Esophagus muscularis mucosa (tissue), 4 donors: ENCODE measurements at regions not wholly inside any gene's neighbourhood (a gene's known extent, or its start where the extent isn't known, plus 50 kb on each side); places are given as distances from the start of the nearest gene placed in this dataset.

Experiments used
- DNase-seq: peaks from one replicate; pipeline ENCODE4 v3.0.0-alpha.2; 2017; ENCODE audit errors: extremely low spot score
- H3K27ac ChIP-seq, 4 donors: fragments of 200-600 bp; sonication (generic); replicated peaks in 1 of 4; 1 replicate in 3 of 4; 2 replicates in 1 of 4; pipeline ENCODE4 v1.5.1; 2016 to 2019; ENCODE audit warnings: mild to moderate bottlenecking in 1 of 4
- H3K27me3 ChIP-seq, 4 donors: fragments of 200-600 bp; sonication (generic); one replicate each; pipeline versions ENCODE4 v1.5.1 to v1.6.0; 2016 to 2019
- H3K36me3 ChIP-seq, 4 donors: fragments of 200-600 bp; sonication (generic); one replicate each; pipeline ENCODE4 v1.5.1; 2016 to 2019
- H3K4me1 ChIP-seq, 4 donors: fragments of 200-600 bp; sonication (generic); one replicate each; pipeline ENCODE4 v1.5.1; 2016 to 2019
- H3K4me3 ChIP-seq, 4 donors: fragments of 200-600 bp; sonication (generic); 1 replicate in 2 of 4; 2 replicates in 2 of 4; pipeline ENCODE4 v1.5.1; 2016 to 2019; ENCODE audit warnings: mild to moderate bottlenecking in 4 of 4, moderate library complexity in 1 of 4
- H3K9me3 ChIP-seq, 4 donors: fragments of 200-600 bp; sonication (generic); 1 replicate in 3 of 4; 2 replicates in 1 of 4; pipeline ENCODE4 v1.5.1; 2016 to 2019
- EP300 ChIP-seq: sonication (generic); formaldehyde crosslinking; IDR thresholded peaks from one replicate; pipeline ENCODE4 v1.6.1; 2017; ENCODE audit warnings: antibody characterized with exemption
- POLR2A ChIP-seq: fragments of 450-650 bp; IDR thresholded peaks from one replicate; pipeline ENCODE4 v1.6.1; 2017; ENCODE audit warnings: antibody characterized with exemption, moderate library complexity, mild to moderate bottlenecking, low read depth
- POLR2AphosphoS5 ChIP-seq, 2 donors: sonication (generic); formaldehyde crosslinking; IDR thresholded peaks; one replicate each; pipeline ENCODE4 v1.6.1; 2017; ENCODE audit warnings: antibody characterized with exemption in 2 of 2
- WGBS: methylation state at CpG from one replicate; pipeline ENCODE4 v1.1.5; 2018; 5-methylcytosine and 5-hydroxymethylcytosine counted together
- intact Hi-C: fragments of 100-400 bp; cut with DNase I; formaldehyde crosslinking; loops from one replicate; pipeline ENCODE4 v1.15.1; 2023
- TF ChIP-seq, protein P1 (sequence below), 3 experiments: fragments of 200-600 bp in 2 of 3; fragments of 450-650 bp in 1 of 3; sonication (generic) in 2 of 3; IDR thresholded peaks; one replicate each; pipeline ENCODE4 v1.5.1; 2017 to 2019; ENCODE audit warnings: antibody characterized with exemption in 3 of 3, mild to moderate bottlenecking in 2 of 3, moderate library complexity in 1 of 3

DNA sequence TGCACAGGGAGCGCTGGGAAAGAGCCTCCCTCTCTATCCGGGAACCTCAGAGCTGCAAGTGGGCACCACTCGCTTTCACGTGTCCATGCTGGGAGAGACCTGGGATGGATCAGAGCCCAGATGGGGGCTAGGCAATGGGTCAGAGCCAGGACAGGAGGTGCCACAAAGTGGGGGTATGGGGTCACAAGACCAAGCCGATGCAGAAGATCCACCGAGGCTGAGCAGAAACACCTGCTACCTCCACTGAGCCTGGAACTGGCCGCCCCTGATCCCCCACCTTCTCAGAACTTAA is 180.9 kb upstream of the SFSWAP start:
- H3K27ac ChIP-seq = no peak overlapping the region
- TF ChIP-seq POLR2A = no peak
- TF ChIP-seq POLR2AphosphoS5 (IDR thresholded peaks at IDR 0.05) = no peak
- TF ChIP-seq, protein P1, sequence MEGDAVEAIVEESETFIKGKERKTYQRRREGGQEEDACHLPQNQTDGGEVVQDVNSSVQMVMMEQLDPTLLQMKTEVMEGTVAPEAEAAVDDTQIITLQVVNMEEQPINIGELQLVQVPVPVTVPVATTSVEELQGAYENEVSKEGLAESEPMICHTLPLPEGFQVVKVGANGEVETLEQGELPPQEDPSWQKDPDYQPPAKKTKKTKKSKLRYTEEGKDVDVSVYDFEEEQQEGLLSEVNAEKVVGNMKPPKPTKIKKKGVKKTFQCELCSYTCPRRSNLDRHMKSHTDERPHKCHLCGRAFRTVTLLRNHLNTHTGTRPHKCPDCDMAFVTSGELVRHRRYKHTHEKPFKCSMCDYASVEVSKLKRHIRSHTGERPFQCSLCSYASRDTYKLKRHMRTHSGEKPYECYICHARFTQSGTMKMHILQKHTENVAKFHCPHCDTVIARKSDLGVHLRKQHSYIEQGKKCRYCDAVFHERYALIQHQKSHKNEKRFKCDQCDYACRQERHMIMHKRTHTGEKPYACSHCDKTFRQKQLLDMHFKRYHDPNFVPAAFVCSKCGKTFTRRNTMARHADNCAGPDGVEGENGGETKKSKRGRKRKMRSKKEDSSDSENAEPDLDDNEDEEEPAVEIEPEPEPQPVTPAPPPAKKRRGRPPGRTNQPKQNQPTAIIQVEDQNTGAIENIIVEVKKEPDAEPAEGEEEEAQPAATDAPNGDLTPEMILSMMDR (IDR thresholded peaks at IDR 0.05) = no peak
- no peak for TF ChIP-seq EP300
- 82% methylated on average over 7 of the region's 7 CpGs for WGBS
- H3K36me3 ChIP-seq = no peaks in the 10 kb centered on the region
- no peak for DNase-seq
- peaks cover 0 to 60% (median 0%) of the 10 kb centered on the region in 4 donors for H3K27me3 ChIP-seq
- intact Hi-C loops = no loop called here
- no peaks in the 10 kb centered on the region for H3K9me3 ChIP-seq
- no peaks in the 10 kb centered on the region for H3K4me1 ChIP-seq
- no peak overlapping the region for H3K4me3 ChIP-seq

DNA sequence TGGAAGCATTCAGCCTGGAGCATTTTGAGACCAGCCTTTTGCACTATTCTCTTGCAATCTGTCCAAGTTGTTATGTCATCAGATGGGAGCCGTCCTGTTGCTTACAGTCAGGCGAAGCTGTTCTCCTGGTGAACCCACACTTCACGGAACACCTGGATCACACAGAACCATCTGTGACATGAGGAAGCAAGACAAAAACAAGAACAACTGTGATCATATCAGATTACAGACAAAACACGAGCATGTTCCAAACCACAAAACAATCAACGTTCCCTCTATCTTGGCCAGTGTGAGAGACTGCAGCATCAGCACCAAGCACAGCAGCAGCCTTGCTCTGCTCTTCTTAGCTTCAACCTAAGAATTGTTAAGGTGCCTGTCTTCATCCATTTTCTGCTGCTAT is 180.5 kb upstream of the SFSWAP start:
- Histone ChIP-seq H3K27ac (no peak overlapping the region), H3K4me1 (no peaks in the 10 kb centered on the region), H3K36me3 (no peaks in the 10 kb centered on the region), H3K9me3 (no peaks in the 10 kb centered on the region), H3K4me3 (no peak overlapping the region), H3K27me3 (peaks cover 0 to 60% (median 0%) of the 10 kb centered on the region in 4 donors)
- TF ChIP-seq, protein P1 (IDR thresholded peaks at IDR 0.05) = no peak
- no peak for TF ChIP-seq POLR2AphosphoS5 (IDR thresholded peaks at IDR 0.05)
- no peak for TF ChIP-seq EP300
- TF ChIP-seq POLR2A = no peak
- intact Hi-C loops = no loop called here
- DNase-seq = no peak
- WGBS = 26% methylated on average over 5 of the region's 5 CpGs

DNA sequence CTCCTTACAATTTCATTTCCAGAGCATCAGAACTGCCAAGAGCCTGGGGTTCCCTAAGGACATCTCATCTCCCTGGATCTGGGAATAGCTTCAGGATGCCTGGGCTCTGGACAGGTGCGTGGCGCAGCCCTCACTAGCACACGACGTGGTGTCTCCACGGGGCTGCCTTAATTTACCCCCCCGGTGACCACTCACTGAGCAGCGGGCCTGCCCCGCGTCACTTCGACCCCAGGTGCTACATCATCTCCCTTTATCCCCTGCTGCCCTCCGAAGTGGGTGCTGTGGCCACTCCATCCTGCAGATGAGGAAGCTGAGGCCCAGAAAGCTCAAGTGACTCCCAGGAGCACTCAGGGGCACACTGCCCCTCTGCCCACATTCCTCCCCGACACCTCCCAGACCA is 177.8 kb upstream of the SFSWAP start:
- Histone ChIP-seq H3K9me3 (no peaks in the 10 kb centered on the region), H3K27ac (no peak overlapping the region), H3K27me3 (peaks cover 0 to 37% (median 0%) of the 10 kb centered on the region in 4 donors), H3K4me3 (no peak overlapping the region), H3K4me1 (no peaks in the 10 kb centered on the region), H3K36me3 (no peaks in the 10 kb centered on the region)
- intact Hi-C loops = no loop called here
- TF ChIP-seq POLR2AphosphoS5 (IDR thresholded peaks at IDR 0.05) (no peak), EP300 (no peak)
- TF ChIP-seq, protein P1 (IDR thresholded peaks at IDR 0.05) = no peak
- no peak for DNase-seq
- WGBS = 87% methylated on average over 12 of the region's 12 CpGs

DNA sequence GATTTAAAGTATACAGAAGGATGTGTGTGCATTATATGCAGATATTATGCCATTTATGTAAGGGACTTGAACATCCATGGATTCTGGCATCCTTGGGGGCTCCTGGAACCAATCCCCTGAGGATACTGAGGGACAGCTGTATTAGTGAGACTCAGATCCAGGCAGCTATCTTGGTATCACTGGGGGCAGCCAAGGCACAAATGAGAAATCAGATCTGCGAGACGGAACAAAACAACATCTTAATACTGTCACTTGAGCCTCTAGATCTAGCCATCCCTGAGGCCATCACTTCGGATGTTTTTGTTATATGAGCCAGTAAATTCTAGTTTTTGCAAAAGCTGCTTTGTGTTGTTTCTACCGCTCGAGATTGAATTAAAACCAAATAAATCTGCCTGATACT is 175.1 kb upstream of the SFSWAP start:
- no peaks in the 10 kb centered on the region for H3K36me3 ChIP-seq
- intact Hi-C loops = no loop called here
- no peak overlapping the region for H3K4me3 ChIP-seq
- no peak overlapping the region for H3K27ac ChIP-seq
- DNase-seq = no peak
- no peaks in the 10 kb centered on the region for H3K4me1 ChIP-seq
- TF ChIP-seq POLR2A (no peak), POLR2AphosphoS5 (IDR thresholded peaks at IDR 0.05) (no peak), EP300 (no peak)
- TF ChIP-seq, protein P1 (IDR thresholded peaks at IDR 0.05) = no peak
- 79% methylated on average over 5 of the region's 5 CpGs for WGBS
- H3K27me3 ChIP-seq = peaks cover 0 to 26% (median 0%) of the 10 kb centered on the region in 4 donors
- no peaks in the 10 kb centered on the region for H3K9me3 ChIP-seq

DNA sequence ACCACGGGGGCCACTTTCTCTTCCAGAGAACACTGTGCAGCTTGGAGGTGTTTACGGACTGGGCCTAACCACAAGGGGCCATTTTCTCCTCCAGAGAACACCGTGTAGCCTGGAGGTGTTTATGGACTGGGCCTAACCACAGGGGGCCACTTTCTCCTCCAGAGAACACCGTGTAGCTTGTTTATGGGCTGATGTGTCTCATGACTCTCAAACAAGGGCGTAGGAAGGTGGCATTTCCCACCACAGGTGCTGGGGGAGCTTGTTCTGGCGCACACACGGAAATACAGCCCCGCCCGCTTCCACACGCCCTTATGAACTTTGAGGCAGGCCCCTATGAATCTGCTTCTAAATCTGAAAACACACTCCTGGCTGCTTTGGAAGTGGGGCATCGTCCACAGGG is 174.6 kb upstream of the SFSWAP start:
- intact Hi-C loops = no loop called here
- TF ChIP-seq POLR2A (no peak), POLR2AphosphoS5 (IDR thresholded peaks at IDR 0.05) (no peak), EP300 (no peak)
- TF ChIP-seq, protein P1 (IDR thresholded peaks at IDR 0.05) = no peak
- 72% methylated on average over 11 of the region's 11 CpGs for WGBS
- Histone ChIP-seq H3K27me3 (peaks cover 0 to 23% (median 0%) of the 10 kb centered on the region in 4 donors), H3K4me3 (no peak overlapping the region), H3K4me1 (no peaks in the 10 kb centered on the region), H3K9me3 (no peaks in the 10 kb centered on the region), H3K27ac (no peak overlapping the region), H3K36me3 (no peaks in the 10 kb centered on the region)
- DNase-seq = no peak
